ENCODE measurements at regions not wholly inside any gene's neighbourhood (a gene's known extent, or its start where the extent isn't known, plus 50 kb on each side); places are given as distances from the start of the nearest gene placed in this dataset.

GRCh38 chr2:41353060-41353459 lies 694.8 kb upstream of the PKDCC start:
- H3K9me3 ChIP-seq (ENCODE audit: low read depth, low read length, poor library complexity, severe bottlenecking): no peaks in the 10 kb centered on the region
- no peak overlapping the region for H3K27ac ChIP-seq (ENCODE audit: low read depth, low read length, poor library complexity, severe bottlenecking)
- TF ChIP-seq, protein P1, sequence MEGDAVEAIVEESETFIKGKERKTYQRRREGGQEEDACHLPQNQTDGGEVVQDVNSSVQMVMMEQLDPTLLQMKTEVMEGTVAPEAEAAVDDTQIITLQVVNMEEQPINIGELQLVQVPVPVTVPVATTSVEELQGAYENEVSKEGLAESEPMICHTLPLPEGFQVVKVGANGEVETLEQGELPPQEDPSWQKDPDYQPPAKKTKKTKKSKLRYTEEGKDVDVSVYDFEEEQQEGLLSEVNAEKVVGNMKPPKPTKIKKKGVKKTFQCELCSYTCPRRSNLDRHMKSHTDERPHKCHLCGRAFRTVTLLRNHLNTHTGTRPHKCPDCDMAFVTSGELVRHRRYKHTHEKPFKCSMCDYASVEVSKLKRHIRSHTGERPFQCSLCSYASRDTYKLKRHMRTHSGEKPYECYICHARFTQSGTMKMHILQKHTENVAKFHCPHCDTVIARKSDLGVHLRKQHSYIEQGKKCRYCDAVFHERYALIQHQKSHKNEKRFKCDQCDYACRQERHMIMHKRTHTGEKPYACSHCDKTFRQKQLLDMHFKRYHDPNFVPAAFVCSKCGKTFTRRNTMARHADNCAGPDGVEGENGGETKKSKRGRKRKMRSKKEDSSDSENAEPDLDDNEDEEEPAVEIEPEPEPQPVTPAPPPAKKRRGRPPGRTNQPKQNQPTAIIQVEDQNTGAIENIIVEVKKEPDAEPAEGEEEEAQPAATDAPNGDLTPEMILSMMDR (conservative IDR thresholded peaks at IDR 0.05; ENCODE audit: low read depth, low read length): no peak
- H3K4me3 ChIP-seq (ENCODE audit: low read depth, low read length, poor library complexity, severe bottlenecking): no peak overlapping the region
- peaks cover 24% of the 10 kb centered on the region for H3K27me3 ChIP-seq (replicated peaks; ENCODE audit: insufficient read depth, low read depth, low read length, poor library complexity)
- POLR2A ChIA-PET (ENCODE audit: low non-redundant PET): no interaction called here
- DNase-seq (ENCODE audit: low spot score): no peak
- no peaks in the 10 kb centered on the region for H3K36me3 ChIP-seq (ENCODE audit: insufficient read depth, low read length, poor library complexity, severe bottlenecking)
- no TSS peak for BruUV-seq (replicated peaks)
- intact Hi-C loops (cut with micrococcal nuclease; ENCODE audit: unreplicated experiment): no loop called here
- H3K4me1 ChIP-seq (ENCODE audit: insufficient read depth, low read length, poor library complexity, severe bottlenecking): no peaks in the 10 kb centered on the region
- CTCF ChIA-PET: no interaction called here

DNA sequence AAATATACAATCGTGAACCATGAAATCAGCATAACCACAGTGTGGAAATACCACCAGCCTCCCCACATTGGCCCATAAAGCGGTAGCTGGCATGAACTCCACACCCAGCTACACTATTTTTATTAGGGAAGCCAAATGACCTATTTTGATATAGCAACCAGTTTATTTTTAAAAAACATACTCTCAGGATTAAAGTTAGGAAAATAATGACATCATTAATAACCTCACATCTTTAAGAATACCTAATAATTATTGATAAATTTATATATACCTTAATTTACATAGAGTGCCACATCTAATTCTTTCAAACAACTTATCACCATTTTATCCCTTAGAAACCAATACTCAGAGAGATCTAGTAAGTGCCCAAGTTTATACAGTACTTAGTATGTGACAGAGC lies 692.0 kb upstream of the PKDCC start:
- H3K27me3 ChIP-seq (replicated peaks; ENCODE audit: insufficient read depth, low read depth, low read length, poor library complexity): peaks cover 24% of the 10 kb centered on the region
- BruUV-seq (replicated peaks): no TSS peak
- H3K36me3 ChIP-seq (ENCODE audit: insufficient read depth, low read length, poor library complexity, severe bottlenecking): no peaks in the 10 kb centered on the region
- intact Hi-C loops (cut with micrococcal nuclease; ENCODE audit: unreplicated experiment): no loop called here
- H3K9me3 ChIP-seq (ENCODE audit: low read depth, low read length, poor library complexity, severe bottlenecking): no peaks in the 10 kb centered on the region
- H3K4me1 ChIP-seq (ENCODE audit: insufficient read depth, low read length, poor library complexity, severe bottlenecking): no peaks in the 10 kb centered on the region
- DNase-seq (ENCODE audit: low spot score): no peak
- no peak for TF ChIP-seq EZH2 (IDR thresholded peaks at IDR 0.05; ENCODE audit: borderline replicate concordance, low read depth, low read length, poor library complexity, severe bottlenecking)
- TF ChIP-seq, protein P1 (conservative IDR thresholded peaks at IDR 0.05; ENCODE audit: low read depth, low read length): no peak
- no peak overlapping the region for H3K27ac ChIP-seq (ENCODE audit: low read depth, low read length, poor library complexity, severe bottlenecking)
- no peak overlapping the region for H3K4me3 ChIP-seq (ENCODE audit: low read depth, low read length, poor library complexity, severe bottlenecking)
- CTCF ChIA-PET: no interaction called here
- POLR2A ChIA-PET (ENCODE audit: low non-redundant PET): no interaction called here

- DNase-seq (ENCODE audit: low spot score): no peak
- no peaks in the 10 kb centered on the region for H3K9me3 ChIP-seq (ENCODE audit: low read depth, low read length, poor library complexity, severe bottlenecking)
- BruUV-seq (replicated peaks): no TSS peak
- TF ChIP-seq, protein P1 (conservative IDR thresholded peaks at IDR 0.05; ENCODE audit: low read depth, low read length): no peak
- TF ChIP-seq EZH2 (IDR thresholded peaks at IDR 0.05; ENCODE audit: borderline replicate concordance, low read depth, low read length, poor library complexity, severe bottlenecking): no peak
- H3K4me1 ChIP-seq (ENCODE audit: insufficient read depth, low read length, poor library complexity, severe bottlenecking): no peaks in the 10 kb centered on the region
- CTCF ChIA-PET: no interaction called here
- no peak overlapping the region for H3K27ac ChIP-seq (ENCODE audit: low read depth, low read length, poor library complexity, severe bottlenecking)
- no peak overlapping the region for H3K4me3 ChIP-seq (ENCODE audit: low read depth, low read length, poor library complexity, severe bottlenecking)
- no peaks in the 10 kb centered on the region for H3K27me3 ChIP-seq (replicated peaks; ENCODE audit: insufficient read depth, low read depth, low read length, poor library complexity)
- POLR2A ChIA-PET (ENCODE audit: low non-redundant PET): no interaction called here
- H3K36me3 ChIP-seq (ENCODE audit: insufficient read depth, low read length, poor library complexity, severe bottlenecking): no peaks in the 10 kb centered on the region
- intact Hi-C loops (cut with micrococcal nuclease; ENCODE audit: unreplicated experiment): no loop called here
These were observed 683.0 kb upstream of the PKDCC start for GRCh38 chr2:41364842-41365241.

All from A673 (cell line).